Subcutaneous abdominal adipose tissue (tissue), 5 donors: ENCODE measurements at regions not wholly inside any gene's neighbourhood (a gene's known extent, or its start where the extent isn't known, plus 50 kb on each side); places are given as distances from the start of the nearest gene placed in this dataset.
"Not testable (repeated sequence)": the region's sequence is repeated elsewhere in the genome, so short reads cannot be mapped to it uniquely, and the experiment has no call there.

Experiments used
- H3K27ac ChIP-seq: one replicate; pipeline ENCODE4 v1.7.0; 2013; ENCODE audit warnings: low read depth, mild to moderate bottlenecking, inconsistent platforms, low read length, moderate library complexity
- H3K27me3 ChIP-seq, 5 donors: one replicate each; pipeline ENCODE4 v1.7.0; 2013; ENCODE audit warnings: low read length in 5 of 5, inconsistent platforms in 1 of 5; ENCODE audit not compliant: control insufficient read depth in 5 of 5, insufficient read depth in 4 of 5
- H3K36me3 ChIP-seq, 5 donors: one replicate each; pipeline ENCODE4 v1.7.0; 2013; ENCODE audit warnings: low read length in 5 of 5; ENCODE audit not compliant: control insufficient read depth in 5 of 5, insufficient read depth in 5 of 5
- H3K4me1 ChIP-seq, 5 donors: one replicate each; pipeline ENCODE4 v1.7.0; 2013; ENCODE audit warnings: low read length in 5 of 5, mild to moderate bottlenecking in 3 of 5, moderate library complexity in 1 of 5; ENCODE audit not compliant: control insufficient read depth in 5 of 5, insufficient read depth in 5 of 5
- H3K4me3 ChIP-seq, 5 donors: one replicate each; pipeline ENCODE4 v1.7.0; 2013; ENCODE audit warnings: low read length in 5 of 5, low read depth in 1 of 5
- H3K9ac ChIP-seq, 5 donors: one replicate each; pipeline ENCODE4 v1.7.0; 2013; ENCODE audit warnings: low read length in 5 of 5, mild to moderate bottlenecking in 4 of 5, moderate library complexity in 3 of 5
- H3K9me3 ChIP-seq, 5 donors: one replicate each; pipeline ENCODE4 v1.7.0; 2013; ENCODE audit warnings: low read length in 5 of 5; ENCODE audit not compliant: control insufficient read depth in 5 of 5
- donor health status: healthy.
- donor health status: healthy.
- donor health status: healthy.
- donor health status: healthy.
- donor health status: healthy.

DNA sequence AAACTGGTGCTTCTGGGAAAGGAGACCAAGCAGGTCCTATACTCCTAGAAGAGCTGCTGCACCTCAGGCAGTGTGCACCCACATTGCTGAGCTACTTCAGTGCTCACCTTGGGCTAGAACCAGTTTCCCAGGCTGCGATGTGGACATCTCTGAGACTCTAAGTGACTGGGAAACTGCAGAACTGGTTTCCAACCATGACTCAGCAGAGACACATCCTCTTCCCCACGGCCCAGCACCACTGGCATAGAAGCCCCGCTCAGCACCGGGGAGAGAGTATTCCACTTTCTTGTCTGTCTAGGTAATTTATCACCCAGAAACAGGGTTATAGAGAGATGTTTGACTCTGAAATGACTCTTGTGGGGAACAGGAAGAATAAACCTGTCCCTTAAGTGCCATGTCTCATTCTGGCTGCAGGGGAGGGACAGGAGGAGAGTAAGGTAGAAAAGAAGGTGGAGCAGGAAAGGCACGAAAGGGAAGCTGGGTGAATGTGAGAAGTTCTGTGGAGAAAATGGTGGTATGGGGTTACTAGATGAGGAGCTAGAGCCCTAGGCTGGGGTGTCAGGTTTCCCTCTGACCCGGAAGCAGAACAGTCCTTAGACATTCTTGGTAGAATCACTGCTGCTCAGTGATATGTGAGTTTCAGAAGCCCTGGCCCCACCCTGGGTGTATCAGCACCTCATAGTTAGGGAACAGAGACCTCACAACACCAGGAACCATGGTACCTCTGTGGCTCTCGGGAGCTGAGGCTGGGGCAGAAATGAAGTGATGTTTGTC is 340.4 kb upstream of the NCAM1 start:
- H3K27ac ChIP-seq: no peak overlapping the region
- no peaks in the 10 kb centered on the region for H3K27me3 ChIP-seq

DNA sequence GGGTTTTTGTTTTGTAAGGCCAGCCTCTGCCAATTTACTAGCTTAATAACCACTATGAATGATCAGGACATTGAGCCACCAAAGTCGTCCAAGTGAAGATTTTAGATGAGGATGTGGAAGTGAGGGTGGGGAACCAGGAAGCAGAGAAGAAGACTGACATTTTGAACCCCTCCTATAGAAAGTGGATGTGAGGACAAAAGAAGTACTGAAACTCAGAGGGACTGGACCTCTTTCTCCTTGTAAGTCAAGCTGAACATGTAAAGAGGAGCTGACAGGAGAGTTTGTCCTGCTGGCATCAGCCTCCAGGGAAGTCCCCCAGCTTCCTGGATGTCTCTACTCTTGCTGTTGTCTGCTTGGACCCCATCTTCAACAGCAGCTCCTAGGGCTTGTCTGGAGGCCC is 338.2 kb upstream of the NCAM1 start:
- no peak overlapping the region for H3K27ac ChIP-seq
- no peak overlapping the region for H3K4me3 ChIP-seq
- no peaks in the 10 kb centered on the region for H3K9me3 ChIP-seq
- H3K27me3 ChIP-seq: no peaks in the 10 kb centered on the region
- H3K36me3 ChIP-seq: no peaks in the 10 kb centered on the region
- H3K4me1 ChIP-seq: no peaks in the 10 kb centered on the region
- no peak overlapping the region for H3K9ac ChIP-seq

More for the DNA sequence above, 340.4 kb upstream of the NCAM1 start:
- Histone ChIP-seq H3K4me1 (no peaks in the 10 kb centered on the region), H3K4me3 (no peak overlapping the region), H3K9ac (no peak overlapping the region), H3K9me3 (no peaks in the 10 kb centered on the region), H3K36me3 (no peaks in the 10 kb centered on the region)

DNA sequence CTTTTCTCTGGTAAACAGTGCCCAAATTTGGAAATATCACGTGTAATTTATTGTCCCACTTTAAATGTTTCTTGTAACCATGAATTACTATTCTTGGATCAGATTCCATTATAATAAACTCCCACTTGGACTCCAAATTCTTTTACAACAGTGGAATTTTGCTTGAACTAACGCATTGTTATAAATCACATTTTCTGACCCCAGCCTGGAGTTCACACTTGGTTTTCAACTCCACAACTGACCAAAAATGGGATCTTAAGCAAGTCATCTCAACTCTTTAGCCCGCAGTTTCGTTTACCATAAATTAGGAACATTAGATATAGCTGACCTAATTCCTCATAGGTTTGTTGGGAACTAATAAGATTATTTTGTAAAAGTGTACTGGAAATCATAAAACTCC is 336.8 kb upstream of the NCAM1 start:
- H3K27ac ChIP-seq: no peak overlapping the region
- H3K4me3 ChIP-seq: no peak overlapping the region
- H3K9me3 ChIP-seq: no peaks in the 10 kb centered on the region
- H3K4me1 ChIP-seq: no peaks in the 10 kb centered on the region
- no peaks in the 10 kb centered on the region for H3K36me3 ChIP-seq
- no peak overlapping the region for H3K9ac ChIP-seq
- no peaks in the 10 kb centered on the region for H3K27me3 ChIP-seq

DNA sequence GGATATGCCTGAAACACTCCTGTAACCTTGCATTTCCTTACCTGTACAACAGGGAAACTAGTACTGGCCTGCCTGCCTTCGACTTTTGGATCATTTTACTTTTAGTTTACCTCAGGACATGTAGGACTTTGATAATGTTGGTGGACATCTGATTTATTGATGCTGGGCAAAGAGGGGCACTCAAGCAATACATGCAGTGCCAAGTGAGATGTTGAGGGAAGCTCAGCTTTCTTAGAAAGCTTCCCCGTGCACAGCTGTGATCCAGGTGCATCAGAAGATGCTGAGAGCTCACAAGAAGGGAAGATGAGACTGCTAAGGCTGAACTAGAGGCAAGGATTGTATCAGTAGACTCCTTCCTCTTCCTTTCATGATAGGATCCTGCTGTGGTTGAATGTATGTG is 336.2 kb upstream of the NCAM1 start:
- H3K27me3 ChIP-seq, H3K36me3 ChIP-seq, H3K9ac ChIP-seq, H3K9me3 ChIP-seq, H3K4me1 ChIP-seq, H3K27ac ChIP-seq, H3K4me3 ChIP-seq: not testable (repeated sequence)

DNA sequence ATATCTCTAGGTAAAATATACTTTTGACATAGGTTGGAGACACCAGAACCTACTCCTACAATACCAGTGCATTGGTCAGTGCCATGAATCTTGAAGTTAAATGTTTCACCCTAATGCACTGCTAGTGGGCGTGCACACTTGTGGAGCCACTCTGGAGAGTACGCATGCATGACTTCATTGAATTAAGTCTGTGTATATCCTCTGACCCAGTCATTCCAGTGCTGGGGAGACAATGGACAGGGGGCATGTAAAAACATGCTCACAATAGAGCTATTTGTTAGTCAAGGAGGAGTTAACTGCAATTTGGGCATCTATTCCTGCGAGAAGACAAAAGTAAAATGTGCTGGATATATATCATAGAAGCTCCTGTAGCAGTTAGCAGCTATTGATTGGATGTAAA is 335.4 kb upstream of the NCAM1 start:
- no peaks in the 10 kb centered on the region for H3K9me3 ChIP-seq
- H3K27me3 ChIP-seq: peaks cover 0 to 2% (median 0%) of the 10 kb centered on the region in 5 donors
- H3K9ac ChIP-seq: no peak overlapping the region

DNA sequence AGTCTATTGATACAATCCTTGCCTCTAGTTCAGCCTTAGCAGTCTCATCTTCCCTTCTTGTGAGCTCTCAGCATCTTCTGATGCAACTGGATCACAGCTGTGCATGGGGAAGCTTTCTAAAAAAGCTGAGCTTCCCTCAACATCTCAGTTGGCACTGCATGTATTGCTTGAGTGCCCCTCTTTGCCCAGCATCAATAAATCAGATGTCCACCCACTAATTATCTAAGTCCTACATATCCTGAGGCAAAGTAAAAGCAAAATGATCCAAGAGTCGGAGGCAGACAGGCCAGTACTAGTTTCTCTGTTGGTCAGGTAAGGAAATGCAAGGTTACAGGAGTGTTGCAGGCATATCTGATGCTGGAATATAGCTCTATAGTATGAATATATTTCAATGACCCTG is 334.5 kb upstream of the NCAM1 start:
- no peak overlapping the region for H3K4me3 ChIP-seq
- peaks cover 0 to 2% (median 0%) of the 10 kb centered on the region in 5 donors for H3K27me3 ChIP-seq
- no peak overlapping the region for H3K9ac ChIP-seq
- no peaks in the 10 kb centered on the region for H3K9me3 ChIP-seq
- H3K4me1 ChIP-seq: peaks cover 0 to 2% (median 0%) of the 10 kb centered on the region in 5 donors
- no peak overlapping the region for H3K27ac ChIP-seq
- H3K36me3 ChIP-seq: no peaks in the 10 kb centered on the region

More for the DNA sequence above, 335.4 kb upstream of the NCAM1 start:
- H3K4me1 ChIP-seq: no peaks in the 10 kb centered on the region
- H3K36me3 ChIP-seq: no peaks in the 10 kb centered on the region
- no peak overlapping the region for H3K4me3 ChIP-seq
- no peak overlapping the region for H3K27ac ChIP-seq

DNA sequence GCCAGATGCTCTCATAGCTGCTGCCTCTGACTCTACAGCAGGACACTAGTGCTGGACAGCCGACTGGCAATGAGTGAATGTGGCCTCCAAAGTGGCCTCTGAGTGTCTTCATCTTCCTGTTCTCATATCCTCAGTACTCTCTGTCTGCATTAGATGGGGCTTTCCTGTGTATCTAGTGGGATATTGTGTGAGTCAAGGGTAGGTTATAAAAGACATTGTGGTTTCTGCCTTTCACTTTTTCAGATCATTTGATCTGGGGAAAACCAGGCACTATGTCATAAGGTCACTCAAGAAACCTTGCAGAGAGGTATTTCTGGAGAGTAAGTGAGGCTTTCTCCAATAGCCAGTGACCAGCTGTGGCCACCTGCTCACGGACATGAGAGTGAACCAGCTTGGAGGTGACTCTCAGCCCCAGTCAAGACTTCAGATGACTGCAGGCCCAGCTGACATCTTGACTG is 333.6 kb upstream of the NCAM1 start:
- peaks cover 0 to 2% (median 0%) of the 10 kb centered on the region in 5 donors for H3K4me1 ChIP-seq
- no peak overlapping the region for H3K9ac ChIP-seq
- H3K27me3 ChIP-seq: peaks cover 0 to 2% (median 0%) of the 10 kb centered on the region in 5 donors
- H3K9me3 ChIP-seq: no peaks in the 10 kb centered on the region
- H3K4me3 ChIP-seq: no peak overlapping the region
- H3K36me3 ChIP-seq: no peaks in the 10 kb centered on the region
- H3K27ac ChIP-seq: no peak overlapping the region

DNA sequence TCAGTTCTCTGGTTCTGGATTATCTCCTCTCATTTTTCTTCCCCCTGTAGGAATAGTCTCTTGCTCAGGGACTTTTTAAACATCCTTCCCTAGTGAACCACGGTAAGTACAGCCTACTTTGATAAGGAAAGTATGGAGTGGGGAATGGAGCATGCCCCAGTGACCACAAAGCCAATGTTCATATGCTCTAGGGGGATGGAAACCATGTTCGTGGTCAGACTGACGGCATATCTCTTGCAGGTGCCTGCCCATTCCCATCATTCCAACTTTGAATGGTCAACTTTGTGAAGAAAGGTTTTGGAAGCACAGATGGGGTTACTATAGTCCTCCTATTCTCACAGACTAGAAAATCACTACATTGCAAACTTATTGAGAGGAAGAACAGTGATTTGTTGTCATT is 332.5 kb upstream of the NCAM1 start:
- H3K4me1 ChIP-seq: peaks cover 0 to 2% (median 0%) of the 10 kb centered on the region in 5 donors
- no peak overlapping the region for H3K9ac ChIP-seq
- H3K27ac ChIP-seq: no peak overlapping the region
- H3K27me3 ChIP-seq: peaks cover 0 to 2% (median 0%) of the 10 kb centered on the region in 5 donors
- H3K36me3 ChIP-seq: no peaks in the 10 kb centered on the region
- H3K4me3 ChIP-seq: no peak overlapping the region
- H3K9me3 ChIP-seq: no peaks in the 10 kb centered on the region

DNA sequence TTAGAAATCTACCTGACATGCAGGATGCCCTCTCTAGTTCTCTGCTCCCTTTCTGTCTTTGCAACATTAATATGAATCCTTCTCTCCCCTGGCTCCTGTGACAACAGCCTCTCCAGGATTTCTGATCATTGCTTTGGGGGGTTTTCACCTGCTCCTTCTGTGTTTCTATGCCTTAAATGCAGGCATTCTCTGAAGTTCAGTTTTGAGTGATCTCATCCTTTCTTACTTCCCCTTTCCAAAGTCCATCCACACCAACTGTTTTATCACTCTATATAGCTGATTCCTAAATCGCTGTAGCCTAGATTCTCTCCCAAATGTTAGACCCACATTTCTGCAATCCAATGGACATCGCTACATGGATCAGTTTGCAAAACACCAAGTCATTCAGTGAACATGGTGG is 330.7 kb upstream of the NCAM1 start:
- no peak overlapping the region for H3K27ac ChIP-seq

DNA sequence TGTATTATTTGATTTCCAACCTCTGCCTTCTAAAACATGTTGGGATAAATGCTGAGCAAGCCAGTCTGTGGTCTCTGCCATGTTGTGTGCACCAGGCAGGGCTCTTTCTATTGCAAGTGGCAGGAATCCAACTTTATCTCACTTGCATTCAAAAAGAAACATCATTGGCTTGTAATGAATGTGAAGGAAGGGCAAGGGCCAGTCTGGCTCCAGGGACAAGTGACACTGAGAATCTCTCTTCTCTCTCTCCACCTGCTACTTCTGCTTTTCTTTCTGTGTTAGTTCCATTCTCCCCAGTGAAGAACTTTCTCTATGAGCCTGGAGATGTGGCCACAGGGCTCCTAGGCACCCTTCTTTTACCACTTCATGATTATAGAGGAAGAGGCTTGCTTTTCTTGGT is 329.9 kb upstream of the NCAM1 start:
- H3K9ac ChIP-seq: no peak overlapping the region
- peaks cover 0 to 2% (median 0%) of the 10 kb centered on the region in 5 donors for H3K27me3 ChIP-seq
- H3K36me3 ChIP-seq: no peaks in the 10 kb centered on the region
- peaks cover 0 to 9% (median 7%) of the 10 kb centered on the region in 5 donors for H3K4me1 ChIP-seq
- H3K4me3 ChIP-seq: no peak overlapping the region
- no peaks in the 10 kb centered on the region for H3K9me3 ChIP-seq
- H3K27ac ChIP-seq: no peak overlapping the region

More for the DNA sequence above, 330.7 kb upstream of the NCAM1 start:
- no peak overlapping the region for H3K4me3 ChIP-seq
- no peaks in the 10 kb centered on the region for H3K9me3 ChIP-seq
- peaks cover 0 to 9% (median 7%) of the 10 kb centered on the region in 5 donors for H3K4me1 ChIP-seq
- H3K9ac ChIP-seq: no peak overlapping the region
- H3K27me3 ChIP-seq: peaks cover 0 to 2% (median 0%) of the 10 kb centered on the region in 5 donors
- H3K36me3 ChIP-seq: no peaks in the 10 kb centered on the region
